GM18511 (cell line): ENCODE measurements at regions not wholly inside any gene's neighbourhood (a gene's known extent, or its start where the extent isn't known, plus 50 kb on each side); places are given as distances from the start of the nearest gene placed in this dataset.
A peak's percentile ranks its signal among the peaks of the same experiment; 100 is the strongest.

Experiments used
- ATAC-seq: cut with Tn5 transposase; IDR thresholded peaks from one replicate; pipeline ENCODE4 v1.9.1; 2021; ENCODE audit warnings: mild to moderate bottlenecking, moderate library complexity; ENCODE audit not compliant: unreplicated experiment

DNA sequence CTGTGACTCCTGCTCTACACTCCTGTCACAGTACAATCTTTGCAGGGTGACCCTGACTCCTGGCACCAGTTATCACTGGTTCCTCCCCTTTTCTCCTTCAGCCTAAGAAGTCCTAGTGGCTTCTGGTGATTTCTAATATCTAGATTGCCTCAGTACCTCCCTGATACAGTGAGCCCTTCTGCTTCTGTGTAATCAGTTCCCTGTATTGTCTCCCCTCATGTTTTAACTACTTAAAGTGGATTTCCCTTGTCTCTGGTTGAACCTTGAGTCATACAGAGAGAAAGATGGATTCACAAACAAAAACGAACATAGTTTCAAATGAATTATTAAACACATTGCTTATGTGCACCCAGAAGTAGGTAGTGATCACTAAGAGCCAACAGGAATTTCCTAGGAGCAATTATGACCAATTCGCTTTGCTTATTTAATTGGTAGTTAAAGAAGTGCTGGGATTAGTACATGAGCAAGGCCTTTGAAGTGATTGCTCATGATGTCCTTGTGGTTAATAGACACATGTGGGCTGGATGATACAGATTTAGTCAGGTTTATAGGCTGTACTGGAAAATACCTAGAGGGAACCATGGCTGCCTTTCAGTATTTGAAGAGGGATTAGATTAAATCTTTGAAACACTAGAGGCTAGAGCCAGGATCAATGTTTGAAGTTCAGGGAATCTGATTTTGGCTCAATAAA, 145.8 kb upstream of the MEF2C start:
- no peak for ATAC-seq

DNA sequence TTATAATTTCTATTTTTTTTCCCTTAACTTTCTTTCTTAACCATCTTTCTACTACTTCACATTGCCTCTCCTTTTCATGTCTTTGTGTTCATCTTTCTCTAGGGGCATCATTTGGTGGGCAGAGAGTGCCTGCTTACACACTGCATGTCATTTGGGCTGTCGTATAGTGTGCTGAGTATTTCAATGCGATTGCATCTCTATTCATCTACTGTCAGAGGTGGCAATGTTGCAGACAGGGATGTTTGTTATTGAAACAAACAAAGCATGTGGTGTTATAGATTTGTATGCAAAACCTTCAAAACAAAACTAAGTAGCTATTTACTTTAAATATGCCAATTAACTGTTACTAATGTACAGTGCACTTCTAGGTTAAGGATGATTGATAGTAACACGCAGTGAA, 141.1 kb upstream of the MEF2C start:
- no peak for ATAC-seq

DNA sequence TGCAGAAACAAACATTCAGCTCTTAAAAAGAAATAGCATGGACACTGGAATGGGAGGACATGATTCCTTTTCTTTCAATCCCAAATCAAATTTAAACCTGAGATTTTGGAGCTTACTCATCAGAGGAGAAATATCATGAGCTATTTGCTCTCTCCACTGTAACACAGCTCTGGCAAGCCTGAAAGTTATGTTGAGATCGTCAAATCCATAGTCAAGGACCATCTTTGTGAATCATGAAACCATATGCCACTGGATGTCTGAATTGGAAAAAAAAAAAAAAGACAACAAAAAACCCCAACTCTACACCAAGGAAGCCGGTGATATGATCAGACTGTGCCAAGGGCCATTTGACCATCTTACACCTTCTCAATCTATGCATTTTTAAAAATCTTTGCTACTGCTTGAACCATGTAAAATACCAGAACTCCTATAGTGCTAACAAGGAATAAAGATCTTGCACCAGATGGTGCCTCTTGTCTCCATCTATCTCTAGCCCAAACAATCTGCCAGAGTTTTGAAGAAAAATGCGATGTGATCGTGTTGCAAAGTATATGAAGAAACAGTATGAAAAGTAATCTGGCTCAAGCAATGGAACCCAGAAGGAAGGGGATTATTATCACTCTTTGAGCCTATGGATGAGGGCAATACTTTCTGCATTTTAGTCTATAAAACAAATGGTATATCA, 138.1 kb upstream of the MEF2C start:
- ATAC-seq: no peak

DNA sequence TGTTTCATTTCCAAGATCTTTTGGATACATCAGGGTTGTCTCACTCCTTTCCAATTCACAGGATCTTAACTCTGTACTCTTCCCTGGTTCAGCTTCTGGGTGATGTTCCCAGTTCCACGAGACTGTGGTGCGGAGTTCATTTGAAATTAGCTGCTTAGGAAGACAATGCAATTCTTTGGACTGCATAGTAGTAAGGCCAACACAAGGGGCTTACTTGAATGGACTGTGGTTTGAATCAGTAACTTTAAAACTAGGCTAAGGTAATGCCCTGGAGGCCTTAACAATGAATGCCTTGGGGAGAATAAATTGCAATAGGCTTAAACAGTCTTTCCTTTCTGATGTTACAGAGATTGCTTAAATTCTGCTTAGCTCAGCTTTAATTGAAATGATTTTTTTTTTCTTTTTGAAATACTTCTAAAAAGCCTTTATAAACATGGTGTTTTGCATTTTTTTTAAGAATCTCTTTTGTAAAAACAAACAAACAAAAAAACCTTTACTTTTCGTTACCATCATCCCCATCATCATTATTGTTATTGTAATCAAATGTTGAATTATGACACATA, 133.8 kb upstream of the MEF2C start:
- ATAC-seq: no peak

DNA sequence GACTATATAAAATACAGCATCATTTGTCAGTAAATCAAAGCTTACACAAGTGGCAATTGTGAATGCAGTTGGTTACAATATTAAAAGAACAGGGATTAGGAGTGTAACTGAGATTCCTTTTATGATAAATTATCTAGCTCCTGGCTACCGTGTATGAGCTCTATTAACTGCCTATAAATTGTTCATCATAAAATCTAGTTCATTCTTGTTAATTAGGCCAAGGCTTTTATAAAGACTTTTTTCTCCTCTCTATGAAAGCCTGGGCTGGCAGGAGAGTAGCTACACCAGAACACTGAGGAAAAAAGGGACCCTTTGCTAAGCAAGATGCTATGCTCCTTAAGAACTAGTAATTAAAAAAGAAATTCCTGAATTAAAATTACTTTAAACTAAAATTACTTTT, 132.4 kb upstream of the MEF2C start:
- no peak for ATAC-seq

DNA sequence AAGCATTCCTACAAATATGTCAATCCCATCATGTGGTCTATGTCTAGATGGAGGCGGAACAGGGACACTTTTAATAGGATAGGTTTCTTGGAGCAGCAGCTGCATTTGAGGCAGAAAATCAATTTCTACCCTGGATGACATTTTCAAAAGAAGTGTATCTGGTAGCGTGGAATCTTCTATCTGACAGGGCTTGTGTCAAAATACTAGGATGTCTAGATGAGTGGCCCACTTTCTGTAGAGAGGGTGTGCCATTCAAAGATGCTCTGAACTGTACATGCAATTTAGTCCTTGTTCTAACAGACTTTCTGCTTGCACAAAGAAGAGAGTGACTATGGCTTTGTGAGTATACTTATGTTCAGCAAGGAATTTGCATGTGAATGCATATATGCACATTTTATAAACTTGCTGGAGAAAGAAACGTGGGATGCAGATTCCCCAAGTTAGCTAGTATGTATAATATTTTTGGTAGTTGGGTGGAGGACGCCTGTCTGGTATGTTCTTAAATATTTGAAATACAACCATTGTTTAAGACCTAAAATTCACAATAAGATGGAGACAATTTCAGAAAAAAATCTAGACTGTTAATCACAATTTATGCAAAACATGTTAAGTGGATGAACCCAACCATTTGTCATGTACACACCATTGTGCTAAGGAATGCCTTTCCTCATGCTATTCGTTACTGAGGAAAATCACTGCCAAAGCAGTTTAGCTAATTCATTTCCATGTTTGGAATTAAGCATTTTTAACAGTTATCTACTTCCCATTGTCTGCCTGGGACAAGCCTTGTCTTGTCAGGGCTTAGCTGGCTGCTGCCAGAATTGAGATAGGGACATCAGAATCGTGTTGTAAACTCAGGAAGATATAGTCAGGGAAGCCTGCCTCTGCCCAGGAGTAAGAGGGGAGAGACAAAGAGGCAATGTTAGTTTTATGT, 129.1 kb upstream of the MEF2C start:
- no peak for ATAC-seq

DNA sequence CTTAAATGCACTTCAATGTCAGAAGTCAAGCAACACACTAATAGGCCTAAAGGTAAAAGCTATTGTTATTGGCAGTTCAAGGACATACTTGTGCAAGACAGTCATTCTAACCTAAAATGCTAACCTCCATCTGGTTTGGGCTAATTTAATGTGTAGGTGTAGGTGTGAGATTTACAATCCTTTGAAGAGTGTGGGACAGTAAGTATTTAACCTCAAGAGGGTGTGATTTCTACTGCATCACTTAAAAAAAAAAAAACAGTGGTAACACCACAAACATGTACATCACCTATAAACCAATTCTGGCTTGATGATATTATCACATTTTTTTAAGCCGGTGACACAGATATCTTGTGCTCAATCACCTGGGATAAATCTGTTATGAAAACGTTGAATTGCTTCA, 127.5 kb upstream of the MEF2C start:
- no peak for ATAC-seq

DNA sequence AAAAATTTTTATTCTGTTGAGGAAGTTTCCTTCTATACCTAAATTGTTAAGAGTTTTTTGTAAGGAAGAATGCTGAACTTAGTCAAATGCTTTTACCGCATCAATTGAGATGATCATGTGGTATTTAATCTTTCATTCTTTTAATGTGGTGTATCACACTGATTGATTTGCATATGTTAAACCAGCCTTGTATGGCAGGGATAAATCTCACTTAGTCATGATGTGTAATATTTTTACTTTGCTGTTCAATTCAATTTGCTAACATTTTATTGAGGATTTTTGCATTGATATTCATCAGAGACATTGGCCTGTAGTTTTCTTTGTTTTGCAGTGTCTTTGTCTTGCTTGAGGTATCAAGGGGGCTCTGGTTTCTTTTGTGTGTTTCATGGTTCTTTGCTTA, 125.3 kb upstream of the MEF2C start:
- ATAC-seq: no peak

DNA sequence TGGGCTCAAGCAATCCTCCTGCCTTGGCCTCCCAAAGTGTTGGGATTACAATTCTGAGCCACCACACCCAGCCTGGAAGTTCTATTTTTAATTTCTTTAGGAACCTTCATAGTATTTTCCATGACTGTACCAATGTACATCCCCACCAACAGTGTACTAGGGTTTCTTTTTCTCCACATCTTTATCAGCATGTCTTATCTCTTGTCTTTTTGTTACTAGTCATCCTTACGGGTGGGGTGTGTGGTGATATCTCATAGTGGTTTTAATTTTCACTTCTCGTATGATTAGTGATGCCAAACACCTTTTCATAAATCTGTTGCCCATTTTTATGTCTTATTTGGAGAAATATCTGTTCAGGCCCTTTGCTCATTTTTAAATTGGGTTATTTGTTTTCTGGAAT, 123.0 kb upstream of the MEF2C start:
- no peak for ATAC-seq

DNA sequence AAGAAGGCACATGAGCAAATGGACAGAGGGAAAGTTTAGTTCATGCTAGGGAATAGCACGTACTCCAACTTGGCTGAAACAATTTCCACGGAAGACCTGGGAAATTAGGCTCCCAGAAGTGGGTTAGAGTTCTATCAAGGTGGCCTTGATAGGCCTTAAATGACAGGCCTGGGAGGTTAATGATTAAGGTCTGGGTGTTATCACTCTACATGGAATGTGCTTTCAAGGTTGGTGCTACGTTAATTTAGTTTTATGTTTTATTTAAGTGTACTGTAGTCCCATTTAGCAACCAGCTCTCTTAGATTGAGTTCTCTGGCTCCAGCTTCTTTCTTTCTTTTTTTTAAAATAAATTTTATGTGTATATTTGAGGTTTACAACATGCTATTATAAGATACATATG, 121.4 kb upstream of the MEF2C start:
- no peak for ATAC-seq

DNA sequence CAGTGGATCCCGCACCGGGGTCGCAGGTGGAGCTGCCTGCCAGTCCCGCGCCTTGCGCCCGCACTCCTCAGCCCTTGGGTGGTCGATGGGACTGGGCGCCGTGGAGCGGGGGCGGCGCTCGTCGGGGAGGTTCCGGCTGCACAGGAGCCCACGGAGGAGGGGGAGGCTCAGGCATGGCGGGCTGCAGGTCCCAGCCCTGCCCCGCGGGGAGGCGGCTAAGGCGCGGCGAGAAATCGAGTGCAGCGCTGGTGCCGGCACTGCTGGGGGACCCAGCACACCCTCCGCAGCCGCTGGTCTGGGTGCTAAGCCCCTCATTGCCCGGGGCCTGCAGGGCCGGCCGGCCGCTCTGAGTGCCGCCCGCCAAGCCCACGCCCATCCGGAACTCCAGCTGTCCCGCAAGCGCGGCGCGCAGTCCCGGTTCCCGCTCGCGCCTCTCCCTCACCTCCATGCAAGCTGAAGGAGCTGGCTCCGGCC, 120.6 kb upstream of the MEF2C start:
- ATAC-seq: no peak

DNA sequence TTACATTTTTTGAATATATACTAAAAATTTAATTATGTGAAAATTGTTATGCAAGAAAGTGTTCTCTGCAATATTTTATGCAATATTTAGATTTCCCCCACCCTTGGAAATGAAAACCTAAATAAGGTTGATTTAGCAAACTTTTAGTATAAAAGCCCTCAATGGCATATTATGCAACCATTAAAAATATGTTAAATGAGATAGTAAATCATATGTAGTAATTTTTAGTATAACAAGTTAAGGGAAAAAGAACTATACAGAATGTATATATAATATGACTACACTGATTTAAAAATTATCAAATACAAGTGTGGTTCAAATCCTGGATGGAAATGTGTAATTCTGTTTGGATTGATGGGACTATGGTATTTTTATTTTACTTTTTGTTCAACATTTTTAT, 116.9 kb upstream of the MEF2C start:
- no peak for ATAC-seq

DNA sequence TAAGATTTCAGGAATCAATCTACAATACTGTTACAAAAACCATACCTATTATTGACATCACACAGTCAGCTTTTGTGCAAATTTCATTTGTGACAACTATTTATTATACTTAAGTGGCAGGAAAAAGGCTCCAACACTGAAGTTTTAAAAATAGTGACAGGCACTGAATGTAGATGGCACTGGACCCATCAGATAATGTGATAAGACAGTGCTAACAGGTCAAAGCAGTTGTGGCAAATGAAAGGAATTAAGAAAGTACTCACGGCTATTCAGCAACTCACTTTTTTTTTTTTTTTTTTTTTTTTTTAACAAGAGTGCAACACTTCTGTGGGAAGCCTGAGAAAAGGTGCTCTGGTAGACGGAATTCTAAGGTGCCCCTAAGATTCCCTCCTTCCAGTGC, 115.0 kb upstream of the MEF2C start:
- ATAC-seq: no peak

DNA sequence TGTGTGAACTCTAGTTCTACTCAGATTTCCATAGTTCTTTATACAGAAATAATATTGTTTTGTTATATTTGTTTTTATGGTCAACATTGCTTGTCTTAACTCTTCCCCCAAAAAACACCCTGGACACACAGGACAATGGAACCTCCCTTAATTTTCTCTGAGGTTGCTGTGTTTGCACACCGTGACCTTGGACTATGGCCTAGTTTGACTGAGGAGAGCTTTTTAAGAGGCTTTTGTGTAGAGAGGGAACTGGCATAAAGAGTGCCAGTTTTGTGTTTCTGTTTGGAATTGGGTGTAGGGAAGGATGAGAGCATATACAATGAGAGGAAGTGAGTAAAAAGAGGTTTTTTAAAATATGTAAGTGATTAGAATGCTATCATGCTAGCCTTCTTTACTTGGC, 101.1 kb upstream of the MEF2C start:
- ATAC-seq: no peak

DNA sequence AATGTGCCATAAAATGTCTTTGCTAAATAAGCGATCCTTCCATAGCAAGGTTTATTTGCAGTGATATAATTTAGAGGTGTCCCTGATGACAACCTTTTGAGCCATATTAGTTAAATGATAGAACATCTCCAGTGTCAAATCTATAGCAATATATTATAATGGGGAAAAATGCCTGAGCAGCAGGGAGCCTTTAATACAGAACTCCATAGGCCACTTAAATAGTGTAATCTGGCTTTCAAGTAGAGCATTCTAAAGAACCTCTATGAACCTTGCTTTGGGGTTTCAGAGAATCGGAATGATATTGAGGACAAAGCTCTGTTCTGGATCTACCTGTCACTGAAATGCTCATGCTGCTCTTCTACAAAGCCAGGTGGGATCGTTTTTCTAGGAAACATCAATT, 96.7 kb upstream of the MEF2C start:
- ATAC-seq: peak; percentile 26

DNA sequence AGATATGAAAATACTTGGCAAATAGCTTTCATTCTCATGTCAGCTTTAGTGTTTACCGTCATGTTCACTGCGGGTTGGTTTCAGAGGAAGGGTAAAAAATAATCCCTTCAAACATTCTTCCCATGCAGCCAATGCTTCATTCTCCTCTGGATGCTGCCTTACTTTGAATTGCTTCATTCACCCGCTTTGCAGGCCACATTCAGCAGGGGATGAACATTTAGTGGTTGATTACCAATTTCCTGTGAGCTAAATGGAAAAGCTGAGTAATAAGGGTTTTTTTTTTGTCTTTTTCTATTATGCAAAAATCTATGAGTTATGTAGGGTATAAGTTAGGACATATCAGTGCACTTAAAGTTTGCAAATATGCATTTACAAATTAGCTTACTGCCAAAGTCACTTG, 96.3 kb upstream of the MEF2C start:
- peak; percentile 81 for ATAC-seq

DNA sequence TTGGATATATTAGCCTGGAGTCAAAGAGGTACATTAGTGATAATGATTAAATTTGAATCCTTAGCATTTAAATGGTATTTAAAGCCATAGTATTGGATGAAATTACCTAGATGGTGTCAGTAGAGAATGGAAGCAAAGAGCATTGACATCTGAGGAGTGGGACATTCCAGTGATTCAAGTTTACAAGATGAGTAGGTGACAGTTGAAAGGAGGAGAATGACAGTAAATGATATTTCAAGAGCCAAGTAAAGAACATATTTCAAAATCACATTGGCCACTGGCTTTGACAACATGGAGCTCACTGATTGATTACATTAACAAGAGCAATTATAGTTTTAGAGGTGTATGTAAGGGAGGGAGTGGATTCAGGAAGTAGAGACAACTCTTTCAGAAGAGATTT, 93.9 kb upstream of the MEF2C start:
- ATAC-seq: no peak

DNA sequence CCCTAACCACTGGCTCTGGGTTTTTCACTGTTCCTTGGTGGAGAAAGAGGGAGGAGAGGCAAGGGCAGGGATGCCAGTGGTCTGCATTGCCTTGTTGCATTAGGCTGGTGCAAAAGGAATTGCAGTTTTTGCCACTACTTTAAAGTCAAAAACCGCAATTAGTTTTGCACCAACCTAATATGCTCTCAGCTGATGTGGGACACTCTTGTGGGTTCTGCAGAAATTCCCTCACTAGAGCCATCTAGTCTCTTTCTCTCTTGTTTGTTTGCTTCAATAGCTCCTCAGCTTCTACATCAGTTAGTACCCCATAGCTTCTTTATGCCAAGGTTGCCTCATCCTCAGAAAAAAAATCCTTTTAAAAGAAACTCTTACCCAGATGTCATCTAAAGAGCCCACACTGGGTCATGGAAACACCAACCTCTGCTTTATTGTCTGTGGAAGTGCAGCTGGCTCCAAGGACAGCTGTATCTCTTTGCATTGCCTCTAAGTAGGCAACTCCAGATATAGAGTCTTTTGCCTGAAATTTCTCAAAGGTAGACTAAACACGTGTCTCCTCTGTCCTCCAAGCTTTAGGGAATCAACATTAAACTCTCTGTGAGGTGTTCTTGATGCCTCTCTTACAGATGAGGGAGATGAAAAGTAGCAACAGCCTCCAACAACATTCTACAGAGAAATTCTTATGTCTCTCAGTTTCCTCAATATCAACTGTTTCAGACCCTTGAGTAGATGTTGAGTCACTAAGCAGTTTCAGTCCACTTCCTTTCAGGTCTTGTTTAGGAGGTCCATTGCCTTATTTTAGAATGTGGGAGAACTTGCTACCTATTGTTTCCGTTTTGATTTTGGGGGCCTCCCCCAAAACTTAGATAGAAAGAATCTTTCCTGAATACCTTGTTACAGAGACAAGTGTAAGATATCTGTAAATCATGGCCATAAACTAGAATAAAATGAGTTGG, 84.9 kb upstream of the MEF2C start:
- ATAC-seq: peak; percentile 95

DNA sequence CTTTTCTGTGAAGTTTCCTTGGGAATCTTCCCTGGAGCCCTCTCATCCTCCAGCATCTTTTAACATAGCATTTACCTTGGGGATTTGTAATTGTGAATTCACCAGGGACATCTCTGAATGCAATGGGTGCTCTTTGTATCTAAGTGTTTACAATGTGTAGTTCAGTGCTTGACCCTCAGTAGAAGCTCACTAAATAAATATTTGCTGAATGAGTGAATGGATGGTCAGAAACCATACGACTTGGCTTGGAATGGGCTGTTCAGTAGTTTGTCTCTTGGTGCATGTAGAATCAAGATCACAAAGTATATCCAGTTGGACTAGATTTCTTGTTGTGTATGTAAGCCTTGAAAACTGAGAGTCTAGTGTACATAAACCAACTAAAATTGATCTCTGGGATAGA, 81.8 kb upstream of the MEF2C start:
- ATAC-seq: no peak

DNA sequence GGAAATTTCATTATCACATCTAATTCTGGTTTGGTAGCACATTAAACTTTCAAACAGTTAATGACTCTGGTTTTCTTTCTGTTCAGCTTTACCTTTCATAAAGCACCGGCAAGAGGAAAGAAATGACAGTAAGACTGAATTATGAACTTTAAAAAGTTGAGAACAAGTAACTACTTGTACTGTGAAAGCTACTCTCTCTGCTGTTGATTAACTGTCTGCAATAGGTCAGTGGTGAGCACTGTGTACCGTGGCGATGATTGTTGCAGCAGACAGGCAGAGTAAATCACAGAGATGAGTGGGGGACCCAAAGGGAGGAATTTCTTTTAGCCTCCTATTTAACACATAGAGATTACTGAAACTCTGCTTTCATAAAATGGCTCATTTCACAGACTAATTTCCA, 74.0 kb upstream of the MEF2C start:
- no peak for ATAC-seq
